Right atrium auricular region (tissue), 2 donors: ENCODE measurements at regions not wholly inside any gene's neighbourhood (a gene's known extent, or its start where the extent isn't known, plus 50 kb on each side); places are given as distances from the start of the nearest gene placed in this dataset.

Experiments used
- DNase-seq: peaks from one replicate; pipeline ENCODE4 v3.0.0-alpha.2; 2019; ENCODE audit warnings: low spot score
- H3K27ac ChIP-seq, 2 donors: fragments of 200-600 bp; sonication (generic); 1 replicate in 1 of 2; 2 replicates in 1 of 2; pipeline ENCODE4 v1.5.1; 2016 to 2019
- H3K27me3 ChIP-seq, 2 donors: fragments of 200-600 bp; sonication (generic); one replicate each; pipeline versions ENCODE4 v1.5.1 to v1.6.0; 2017 to 2019
- H3K36me3 ChIP-seq: fragments of 200-600 bp; sonication (generic); one replicate; pipeline ENCODE4 v1.5.1; 2016
- H3K4me1 ChIP-seq, 2 donors: fragments of 200-600 bp; sonication (generic); one replicate each; pipeline versions ENCODE4 v1.5.1 to v1.6.0; 2017 to 2019
- H3K4me3 ChIP-seq, 2 donors: fragments of 200-600 bp; sonication (generic); 1 replicate in 1 of 2; 2 replicates in 1 of 2; pipeline ENCODE4 v1.5.1; 2017 to 2019; ENCODE audit warnings: mild to moderate bottlenecking in 1 of 2, moderate library complexity in 1 of 2
- H3K9me3 ChIP-seq, 2 donors: fragments of 200-600 bp; sonication (generic); one replicate each; pipeline ENCODE4 v1.5.1; 2019
- TF ChIP-seq, protein P1 (sequence below), 2 donors: fragments of 200-600 bp; sonication (generic); IDR thresholded peaks; one replicate each; pipeline ENCODE4 v1.5.1; 2019; ENCODE audit warnings: antibody characterized with exemption in 2 of 2

DNA sequence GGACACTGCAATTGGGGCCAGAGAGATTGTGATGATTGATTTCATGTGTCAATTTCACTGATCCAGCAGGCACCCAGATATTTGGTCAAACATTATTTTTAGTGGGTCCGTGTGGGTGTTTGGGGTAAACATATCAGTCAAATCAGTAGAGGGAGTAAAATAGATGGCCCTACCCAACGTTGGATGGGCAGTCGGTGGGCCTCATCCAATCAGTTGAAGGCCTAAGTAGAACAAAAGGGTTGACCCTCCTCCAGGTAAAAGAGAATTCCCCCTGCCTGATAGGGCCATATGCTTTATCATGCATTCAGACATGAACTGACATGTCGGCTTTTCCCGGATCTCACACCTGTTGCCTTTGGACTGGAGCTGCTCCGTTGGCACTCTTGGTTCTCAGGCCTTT lies 195.1 kb upstream of the CAND1 start:
- Histone ChIP-seq H3K9me3 (no peaks in the 10 kb centered on the region), H3K36me3 (no peaks in the 10 kb centered on the region), H3K4me1 (peaks cover 0 to 12% of the 10 kb centered on the region in 2 donors), H3K27me3 (no peaks in the 10 kb centered on the region), H3K4me3 (no peak overlapping the region), H3K27ac (no peak overlapping the region)
- TF ChIP-seq, protein P1, sequence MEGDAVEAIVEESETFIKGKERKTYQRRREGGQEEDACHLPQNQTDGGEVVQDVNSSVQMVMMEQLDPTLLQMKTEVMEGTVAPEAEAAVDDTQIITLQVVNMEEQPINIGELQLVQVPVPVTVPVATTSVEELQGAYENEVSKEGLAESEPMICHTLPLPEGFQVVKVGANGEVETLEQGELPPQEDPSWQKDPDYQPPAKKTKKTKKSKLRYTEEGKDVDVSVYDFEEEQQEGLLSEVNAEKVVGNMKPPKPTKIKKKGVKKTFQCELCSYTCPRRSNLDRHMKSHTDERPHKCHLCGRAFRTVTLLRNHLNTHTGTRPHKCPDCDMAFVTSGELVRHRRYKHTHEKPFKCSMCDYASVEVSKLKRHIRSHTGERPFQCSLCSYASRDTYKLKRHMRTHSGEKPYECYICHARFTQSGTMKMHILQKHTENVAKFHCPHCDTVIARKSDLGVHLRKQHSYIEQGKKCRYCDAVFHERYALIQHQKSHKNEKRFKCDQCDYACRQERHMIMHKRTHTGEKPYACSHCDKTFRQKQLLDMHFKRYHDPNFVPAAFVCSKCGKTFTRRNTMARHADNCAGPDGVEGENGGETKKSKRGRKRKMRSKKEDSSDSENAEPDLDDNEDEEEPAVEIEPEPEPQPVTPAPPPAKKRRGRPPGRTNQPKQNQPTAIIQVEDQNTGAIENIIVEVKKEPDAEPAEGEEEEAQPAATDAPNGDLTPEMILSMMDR (IDR thresholded peaks at IDR 0.05), result no peak
- no peak for DNase-seq

DNA sequence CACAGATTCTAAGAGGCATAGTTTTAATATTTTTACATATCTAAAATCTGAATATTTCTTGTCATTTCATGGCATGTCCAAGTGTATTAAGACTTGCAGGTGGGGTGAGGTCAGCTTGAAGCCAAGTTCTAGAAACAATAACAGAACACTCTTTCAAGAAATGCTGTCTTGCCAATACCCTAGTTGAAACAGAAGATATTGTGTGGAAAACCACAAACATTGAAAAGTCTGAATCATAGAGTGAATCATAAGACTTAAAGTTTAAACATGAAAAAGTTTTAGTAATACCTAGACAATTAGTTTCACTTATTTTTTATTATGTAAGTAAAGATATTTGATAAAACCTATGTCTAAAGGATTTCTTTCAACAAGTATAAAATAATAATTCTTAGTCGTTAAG lies 191.5 kb upstream of the CAND1 start:
- no peaks in the 10 kb centered on the region for H3K27me3 ChIP-seq

DNA sequence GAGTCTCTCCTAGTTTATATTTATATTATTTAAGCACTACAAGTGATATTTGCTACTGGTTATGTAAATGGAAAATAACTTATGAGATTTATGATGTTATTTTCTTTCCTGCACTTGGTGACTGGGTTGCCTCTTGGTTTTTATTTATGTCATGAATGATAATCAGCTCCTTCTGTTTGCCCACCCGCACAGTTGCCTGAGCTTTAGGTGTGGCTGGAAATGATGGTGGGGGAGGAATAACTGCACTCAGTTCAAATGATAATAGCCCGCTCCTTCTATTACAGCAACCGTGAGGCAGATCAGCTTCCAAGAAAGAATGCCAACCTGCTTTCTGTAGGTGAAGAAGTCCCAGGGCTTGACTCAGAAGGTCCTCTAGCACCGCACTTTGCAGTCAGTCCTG lies 190.2 kb upstream of the CAND1 start:
- Histone ChIP-seq H3K27me3 (no peaks in the 10 kb centered on the region), H3K4me1 (no peaks in the 10 kb centered on the region), H3K27ac (no peak overlapping the region), H3K4me3 (no peak overlapping the region), H3K36me3 (no peaks in the 10 kb centered on the region), H3K9me3 (no peaks in the 10 kb centered on the region)
- TF ChIP-seq, protein P1 (IDR thresholded peaks at IDR 0.05), result no peak
- no peak for DNase-seq

More for the DNA sequence above, 191.5 kb upstream of the CAND1 start:
- DNase-seq, result no peak
- Histone ChIP-seq H3K36me3 (no peaks in the 10 kb centered on the region), H3K27ac (no peak overlapping the region), H3K4me1 (no peaks in the 10 kb centered on the region), H3K9me3 (no peaks in the 10 kb centered on the region), H3K4me3 (no peak overlapping the region)
- TF ChIP-seq, protein P1 (IDR thresholded peaks at IDR 0.05), result no peak

DNA sequence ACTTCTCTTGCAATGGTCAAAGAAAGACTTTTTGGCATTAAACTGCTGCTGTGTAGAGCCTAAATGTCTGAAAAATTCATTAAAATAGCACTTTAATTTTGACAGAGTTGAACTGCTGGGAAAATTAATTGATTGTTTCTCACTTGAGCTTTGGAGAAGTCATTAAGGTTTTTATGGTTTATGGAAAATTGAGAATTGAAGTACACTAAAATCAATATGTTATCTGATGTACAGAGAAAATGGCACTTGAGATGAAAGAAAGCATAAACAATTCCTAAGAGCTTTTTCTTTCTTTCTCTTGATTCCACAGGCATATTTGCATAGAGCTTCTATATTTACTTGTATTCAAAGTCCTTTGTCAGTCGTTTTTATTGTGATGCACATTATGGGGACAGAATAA lies 188.5 kb upstream of the CAND1 start:
- H3K9me3 ChIP-seq, result no peaks in the 10 kb centered on the region
- no peak for DNase-seq
- no peaks in the 10 kb centered on the region for H3K27me3 ChIP-seq
- no peaks in the 10 kb centered on the region for H3K36me3 ChIP-seq
- TF ChIP-seq, protein P1 (IDR thresholded peaks at IDR 0.05), result no peak
- no peaks in the 10 kb centered on the region for H3K4me1 ChIP-seq
- H3K4me3 ChIP-seq, result no peak overlapping the region
- H3K27ac ChIP-seq, result no peak overlapping the region

DNA sequence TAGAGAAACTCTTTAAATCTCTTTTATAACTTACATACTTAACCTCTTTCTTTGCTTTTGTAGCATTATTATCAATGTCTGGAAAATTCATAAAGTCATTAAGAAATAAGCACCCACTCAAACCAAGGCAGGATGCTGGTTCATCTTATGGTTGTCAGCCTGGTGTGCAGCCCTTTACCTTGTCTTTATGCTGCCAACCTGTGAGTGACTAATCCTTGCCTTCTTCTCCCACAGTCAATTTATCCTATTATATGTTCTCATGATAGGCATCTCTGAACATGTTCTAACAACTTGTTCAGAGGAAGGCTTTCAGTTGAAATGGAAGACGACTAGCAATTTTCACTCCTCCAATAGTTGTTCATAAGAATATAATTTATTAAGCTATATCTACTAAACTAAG lies 186.9 kb upstream of the CAND1 start:
- no peak overlapping the region for H3K4me3 ChIP-seq
- TF ChIP-seq, protein P1 (IDR thresholded peaks at IDR 0.05), result no peak
- H3K27me3 ChIP-seq, result no peaks in the 10 kb centered on the region
- no peaks in the 10 kb centered on the region for H3K9me3 ChIP-seq
- no peak for DNase-seq
- H3K4me1 ChIP-seq, result no peaks in the 10 kb centered on the region
- no peaks in the 10 kb centered on the region for H3K36me3 ChIP-seq
- no peak overlapping the region for H3K27ac ChIP-seq

DNA sequence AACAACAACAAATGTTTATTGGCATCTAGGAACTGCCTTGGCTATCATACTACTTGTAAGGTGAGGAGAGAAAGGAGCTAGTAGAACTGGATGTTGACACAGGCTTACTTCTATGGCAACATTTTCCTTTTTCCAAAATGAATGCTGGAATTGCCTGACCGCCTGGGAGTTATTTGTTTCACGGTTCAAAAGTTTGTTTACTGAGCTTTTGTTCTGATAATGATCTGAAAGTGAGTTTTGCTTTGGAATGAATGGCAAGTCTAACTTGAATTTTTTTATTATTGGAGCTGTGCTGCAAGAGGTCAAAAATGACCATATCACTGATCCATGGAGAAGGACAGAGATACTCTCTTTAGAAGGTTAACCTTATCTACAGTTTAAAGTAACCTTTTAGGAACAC lies 183.5 kb upstream of the CAND1 start:
- Histone ChIP-seq H3K4me1 (no peaks in the 10 kb centered on the region), H3K27ac (no peak overlapping the region), H3K27me3 (no peaks in the 10 kb centered on the region), H3K4me3 (no peak overlapping the region), H3K9me3 (no peaks in the 10 kb centered on the region), H3K36me3 (no peaks in the 10 kb centered on the region)
- DNase-seq, result no peak
- TF ChIP-seq, protein P1 (IDR thresholded peaks at IDR 0.05), result no peak
